H1 (cell line): ENCODE measurements at regions not wholly inside any gene's neighbourhood (a gene's known extent, or its start where the extent isn't known, plus 50 kb on each side); places are given as distances from the start of the nearest gene placed in this dataset.

Experiments
- CTCF ChIA-PET: fragments of 300-600 bp; sonication (Branson Sonifier 250); formaldehyde crosslinking; loops from one replicate; lab custom pipeline; 2021; ENCODE audit not compliant: partially characterized antibody; lab: Charles Lee
- POLR2A ChIA-PET: fragments of 300-600 bp; sonication (Branson Sonifier 250); formaldehyde crosslinking; loops from one replicate; lab custom pipeline; 2021; ENCODE audit warnings: inconsistent platforms; ENCODE audit not compliant: partially characterized antibody; lab: Charles Lee
- DNase-seq, 2 experiments: peaks; one replicate each; pipeline versions ENCODE4 v3.0.0 to v3.0.0-alpha.2; 2010 to 2022; ENCODE audit warnings: low spot score in 2 of 2, low read depth in 1 of 2, mixed read lengths in 1 of 2
- FAIRE-seq: peaks from 2 replicates; lab custom pipeline; 2011; peaks lifted over from hg19 to GRCh38; lab: Jason Lieb, UNC
- H2AFZ ChIP-seq: 2 replicates; pipeline ENCODE4 v1.8.1; 2012; ENCODE audit warnings: low read length, inconsistent platforms
- H2AK5ac ChIP-seq: 2 replicates; pipeline ENCODE4 v1.6.1; 2013; ENCODE audit warnings: low read depth, low read length
- H2BK120ac ChIP-seq: replicated peaks from 2 replicates; pipeline ENCODE3; 2013; ENCODE audit warnings: low read depth, low read length, inconsistent platforms
- H2BK12ac ChIP-seq: 2 replicates; pipeline ENCODE4 v1.6.1; 2013; ENCODE audit warnings: low read depth, low read length
- H2BK15ac ChIP-seq: 2 replicates; pipeline ENCODE4 v1.6.1; 2013; ENCODE audit warnings: low read length
- H2BK20ac ChIP-seq: 2 replicates; pipeline ENCODE4 v1.6.1; 2013; ENCODE audit warnings: low read length
- H2BK5ac ChIP-seq: 2 replicates; pipeline ENCODE4 v1.6.1; 2013; ENCODE audit warnings: low read depth, low read length
- H3K14ac ChIP-seq: 2 replicates; pipeline ENCODE4 v1.6.1; 2013; ENCODE audit warnings: inconsistent platforms; ENCODE audit not compliant: insufficient read length
- H3K18ac ChIP-seq: 2 replicates; pipeline ENCODE4 v1.6.1; 2013; ENCODE audit warnings: low read length; ENCODE audit errors: extremely low read depth
- H3K23ac ChIP-seq: 2 replicates; pipeline ENCODE4 v1.6.1; 2013; ENCODE audit warnings: inconsistent platforms; ENCODE audit not compliant: insufficient read length
- H3K23me2 ChIP-seq: 2 replicates; pipeline ENCODE4 v1.6.1; 2013; ENCODE audit warnings: low read depth, low read length
- H3K27ac ChIP-seq: 2 replicates; pipeline ENCODE4 v1.6.1; 2011; ENCODE audit warnings: low read depth, low read length, inconsistent platforms
- H3K27me3 ChIP-seq, 4 experiments: replicated peaks in 1 of 4; 1 replicate in 1 of 4; 2 replicates in 3 of 4; pipeline versions ENCODE4 v1.6.1 to v1.8.1; 2011 to 2013; ENCODE audit warnings: low read length in 3 of 4, mild to moderate bottlenecking in 3 of 4, inconsistent platforms in 2 of 4, mixed read lengths in 2 of 4, moderate library complexity in 1 of 4; ENCODE audit not compliant: control insufficient read depth in 3 of 4, insufficient read depth in 3 of 4; ENCODE audit errors: extremely low read depth in 1 of 4
- H3K36me3 ChIP-seq, 4 experiments: 2 replicates each; pipeline versions ENCODE4 v1.6.1 to v1.8.1; 2011 to 2013; ENCODE audit warnings: mild to moderate bottlenecking in 4 of 4, low read length in 3 of 4, moderate library complexity in 2 of 4, control low read depth in 1 of 4, inconsistent platforms in 1 of 4; ENCODE audit not compliant: insufficient read depth in 4 of 4, control insufficient read depth in 2 of 4
- H3K4ac ChIP-seq: replicated peaks from 2 replicates; pipeline ENCODE3; 2013; ENCODE audit warnings: low read length, low read depth, mixed read lengths, inconsistent platforms; ENCODE audit not compliant: insufficient read length
- H3K4me1 ChIP-seq, 4 experiments: replicated peaks in 1 of 4; 1 replicate in 1 of 4; 2 replicates in 3 of 4; pipeline versions ENCODE4 v1.6.1 to v1.8.1; 2011 to 2013; ENCODE audit warnings: low read length in 3 of 4, inconsistent platforms in 2 of 4, mixed read lengths in 1 of 4; ENCODE audit not compliant: insufficient read depth in 4 of 4, control insufficient read depth in 3 of 4
- H3K4me2 ChIP-seq, 2 experiments: 2 replicates each; pipeline versions ENCODE4 v1.6.1 to v1.8.1; 2011 to 2013; ENCODE audit warnings: low read depth in 2 of 2, low read length in 2 of 2, control low read depth in 1 of 2, inconsistent platforms in 1 of 2, mild to moderate bottlenecking in 1 of 2; ENCODE audit not compliant: insufficient read depth in 1 of 2
- H3K4me3 ChIP-seq, 4 experiments: fragments of 200-600, 300-600 bp in 1 of 4; sonication (generic), shearing (Covaris generic), sonication (Bioruptor Twin) in 1 of 4; 2 replicates each; pipeline versions ENCODE4 v1.5.1 to v1.8.1; 2011 to 2016; ENCODE audit warnings: low read length in 4 of 4, low read depth in 3 of 4, control low read depth in 2 of 4, inconsistent platforms in 2 of 4, mild to moderate bottlenecking in 2 of 4, mixed read lengths in 1 of 4, moderate library complexity in 1 of 4; ENCODE audit not compliant: insufficient read depth in 2 of 4; ENCODE audit errors: extremely low read depth in 1 of 4
- H3K56ac ChIP-seq: replicated peaks from 2 replicates; pipeline ENCODE3; 2013; ENCODE audit warnings: low read depth, mild to moderate bottlenecking, mixed read lengths, low read length, inconsistent platforms; ENCODE audit not compliant: insufficient read length
- H3K79me1 ChIP-seq: 2 replicates; pipeline ENCODE4 v1.6.1; 2013; ENCODE audit warnings: low read depth, low read length, control low read depth
- H3K79me2 ChIP-seq, 2 experiments: 2 replicates each; pipeline versions ENCODE4 v1.6.1 to v1.8.1; 2012 to 2013; ENCODE audit warnings: low read length in 2 of 2, mild to moderate bottlenecking in 2 of 2, inconsistent platforms in 1 of 2; ENCODE audit not compliant: insufficient read depth in 2 of 2, control insufficient read depth in 1 of 2
- H3K9ac ChIP-seq, 4 experiments: replicated peaks in 1 of 4; 1 replicate in 1 of 4; 2 replicates in 3 of 4; pipeline versions ENCODE4 v1.6.1 to v1.8.1; 2011 to 2013; ENCODE audit warnings: low read depth in 3 of 4, low read length in 3 of 4, control low read depth in 2 of 4, mild to moderate bottlenecking in 2 of 4, moderate library complexity in 2 of 4, inconsistent platforms in 1 of 4; ENCODE audit errors: extremely low read depth in 1 of 4
- H3K9me3 ChIP-seq, 2 experiments: 2 replicates each; pipeline versions ENCODE4 v1.6.1 to v1.8.1; 2012 to 2013; ENCODE audit warnings: mild to moderate bottlenecking in 2 of 2, moderate library complexity in 2 of 2, control low read depth in 1 of 2, inconsistent platforms in 1 of 2, low read depth in 1 of 2, low read length in 1 of 2, mixed read lengths in 1 of 2; ENCODE audit not compliant: insufficient read depth in 2 of 2
- H4K20me1 ChIP-seq, 2 experiments: replicated peaks in 1 of 2; 2 replicates each; pipeline versions ENCODE3 to v1.8.1; 2011 to 2013; ENCODE audit warnings: inconsistent platforms in 2 of 2, low read length in 2 of 2, mild to moderate bottlenecking in 1 of 2; ENCODE audit not compliant: insufficient read depth in 2 of 2, control insufficient read depth in 1 of 2
- H4K5ac ChIP-seq: 2 replicates; pipeline ENCODE4 v1.6.1; 2013; ENCODE audit warnings: low read length, low read depth, mixed read lengths, inconsistent platforms; ENCODE audit not compliant: insufficient read length
- H4K8ac ChIP-seq: 2 replicates; pipeline ENCODE4 v1.8.0; 2013; ENCODE audit warnings: mild to moderate bottlenecking, moderate library complexity, low read length, inconsistent platforms; ENCODE audit not compliant: insufficient read depth; ENCODE audit errors: extremely low read depth
- H4K91ac ChIP-seq: replicated peaks from 2 replicates; pipeline ENCODE3; 2013; ENCODE audit warnings: low read length, mixed read lengths, inconsistent platforms; ENCODE audit not compliant: insufficient read length
- ASH2L ChIP-seq: fragments of 200-600, 300-600 bp; sonication (generic); IDR thresholded peaks from one replicate; pipeline ENCODE4 v1.7.1; 2017; ENCODE audit warnings: low read length
- CREB1 ChIP-seq: IDR thresholded peaks from 2 replicates; pipeline ENCODE4 v1.6.1; 2012; ENCODE audit warnings: inconsistent platforms
- GTF2F1 ChIP-seq: IDR thresholded peaks from 2 replicates; pipeline ENCODE4 v1.6.1; 2012; ENCODE audit warnings: low read depth, low read length, improper control_type of control experiment, borderline replicate concordance
- HDAC2 ChIP-seq, 2 experiments: fragments of 300-600 bp in 1 of 2; sonication (generic) in 1 of 2; IDR thresholded peaks; 2 replicates each; pipeline ENCODE4 v1.6.1; 2011 to 2012; ENCODE audit warnings: low read depth in 2 of 2, low read length in 2 of 2, mild to moderate bottlenecking in 2 of 2, moderate library complexity in 2 of 2, borderline replicate concordance in 1 of 2, inconsistent platforms in 1 of 2
- KDM1A ChIP-seq: fragments of 200-600, 300-600 bp; sonication (generic); IDR thresholded peaks from 2 replicates; pipeline ENCODE4 v1.7.1; 2016; ENCODE audit warnings: mild to moderate bottlenecking, low read length, borderline replicate concordance
- KDM5A ChIP-seq: fragments of 200-600 bp; IDR thresholded peaks from 2 replicates; pipeline ENCODE4 v1.7.1; 2012; ENCODE audit warnings: mild to moderate bottlenecking, low read length, inconsistent platforms, mixed read lengths
- RBBP5 ChIP-seq: IDR thresholded peaks from 2 replicates; pipeline ENCODE4 v1.7.1; 2012; ENCODE audit warnings: low read depth, mild to moderate bottlenecking, inconsistent platforms, low read length, moderate library complexity, borderline replicate concordance
- SAP30 ChIP-seq: fragments of 300-600 bp; sonication (generic); IDR thresholded peaks from 2 replicates; pipeline ENCODE4 v1.7.1; 2012; ENCODE audit warnings: low read length, moderate library complexity, mild to moderate bottlenecking, inconsistent platforms; ENCODE audit not compliant: insufficient read depth, insufficient replicate concordance
- SIX5 ChIP-seq: IDR thresholded peaks from 2 replicates; pipeline ENCODE4 v1.6.1; 2011; ENCODE audit warnings: mild to moderate bottlenecking, low read depth, low read length
- SUZ12 ChIP-seq: fragments of 200-600 bp; sonication (generic); IDR thresholded peaks from 2 replicates; pipeline ENCODE4 v1.6.1; 2012; ENCODE audit warnings: mild to moderate bottlenecking, inconsistent platforms, low read length, moderate library complexity, mixed read lengths
- TAF7 ChIP-seq: optimal IDR thresholded peaks from 2 replicates; pipeline ENCODE3; 2011; ENCODE audit warnings: low read depth, mild to moderate bottlenecking, inconsistent platforms, low read length, moderate library complexity, borderline replicate concordance
- TCF12 ChIP-seq: IDR thresholded peaks from 2 replicates; pipeline ENCODE4 v1.6.1; 2011; ENCODE audit warnings: low read depth, mild to moderate bottlenecking, low read length
- YY1 ChIP-seq: IDR thresholded peaks from 2 replicates; pipeline ENCODE4 v1.6.1; 2011; ENCODE audit warnings: low read depth, mild to moderate bottlenecking, low read length
- WGBS, 2 experiments: shearing (Covaris generic) in 1 of 2; methylation state at CpG; one replicate each; pipeline versions ENCODE4 v1.1.6 to v1.1.7; 2013 to 2015; ENCODE audit warnings: low lambda C conversion rate in 2 of 2, mixed read lengths in 2 of 2, inconsistent platforms in 1 of 2, low coverage in 1 of 2, missing lambda C conversion rate in 1 of 2; ENCODE audit not compliant: insufficient replicate concordance in 2 of 2, insufficient coverage in 1 of 2, insufficient read length in 1 of 2; ENCODE audit errors: extremely low coverage in 1 of 2, missing lambda C conversion rate in 1 of 2; 5-methylcytosine and 5-hydroxymethylcytosine counted together
- TF ChIP-seq, protein P1 (sequence below): IDR thresholded peaks from 2 replicates; pipeline ENCODE4 v1.6.1; 2012; ENCODE audit warnings: inconsistent platforms

DNA sequence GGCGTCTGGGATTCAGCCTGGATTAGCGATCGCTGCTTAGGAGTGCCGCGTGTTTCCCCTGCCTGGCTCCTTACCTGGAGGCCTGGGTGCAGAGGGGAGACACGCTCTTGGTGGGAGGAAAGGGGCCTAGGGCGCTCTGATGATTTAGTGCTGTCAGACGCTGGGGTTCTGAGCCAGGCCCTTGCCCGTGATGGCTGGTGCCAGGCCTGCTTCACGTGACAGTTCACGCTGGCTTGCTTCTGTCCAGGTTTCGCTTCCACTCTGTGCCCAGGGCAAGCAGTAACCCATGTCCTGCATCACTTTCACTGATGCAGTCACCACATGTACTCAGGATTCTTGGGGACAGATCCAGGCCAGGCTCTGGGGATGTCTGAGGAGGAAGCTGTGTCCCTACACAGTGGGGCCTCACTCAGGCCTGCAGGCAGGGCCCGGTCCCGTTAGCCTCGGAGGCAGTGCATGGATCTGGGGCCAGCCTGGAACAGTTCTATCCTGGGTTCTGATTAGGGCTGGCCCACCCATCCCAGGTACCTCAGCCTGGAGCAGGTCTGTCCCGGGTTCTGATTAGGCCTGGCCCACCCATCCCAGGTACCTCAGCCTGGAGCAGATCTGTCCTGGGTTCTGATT is 1220.9 kb downstream of the BRD1 start:
- Histone ChIP-seq H4K91ac (no peak overlapping the region), H4K20me1 (peaks cover 0 to 10% of the 10 kb centered on the region in 2 experiments), H4K8ac (no peak overlapping the region), H3K4me3 (no peak overlapping the region), H3K56ac (no peak overlapping the region), H2BK120ac (no peak overlapping the region), H3K9ac (no peak overlapping the region), H3K23ac (no peak overlapping the region), H3K4me1 (peaks cover 0 to 3% (median 0%) of the 10 kb centered on the region in 4 experiments; a peak in 3 of 7 replicates), H2BK5ac (no peak overlapping the region), H2AK5ac (no peak overlapping the region), H3K36me3 (no peaks in the 10 kb centered on the region; a peak in 1 of 8 replicates), H3K79me2 (peaks cover 0 to 11% of the 10 kb centered on the region in 2 experiments; a peak in 2 of 4 replicates), H3K27ac (no peak overlapping the region), H2BK20ac (no peak overlapping the region), H3K79me1 (peaks cover 5% of the 10 kb centered on the region; the same call in 1 of the 2 replicates), H3K27me3 (no peaks in the 10 kb centered on the region; a peak in 1 of 7 replicates), H2BK15ac (no peak overlapping the region), H3K14ac (no peak overlapping the region), H3K9me3 (peaks cover 0 to 3% of the 10 kb centered on the region in 2 experiments; a peak in 1 of 4 replicates), H4K5ac (no peak overlapping the region), H3K18ac (no peak overlapping the region), H3K4me2 (no peak overlapping the region), H2BK12ac (no peak overlapping the region), H3K23me2 (peaks cover 7% of the 10 kb centered on the region), H2AFZ (no peak overlapping the region), H3K4ac (no peak overlapping the region)
- WGBS, 2 experiments: 90% methylated on average over 16 of the region's 16 CpGs; no CpG with 5 or more reads in 1 of the 2 experiments
- ChIA-PET CTCF (no interaction called here), POLR2A (no interaction called here)
- DNase-seq: no peak
- no peak for FAIRE-seq
- no peak for TF ChIP-seq ASH2L
- no peak for TF ChIP-seq SIX5
- TF ChIP-seq RBBP5: no peak
- TF ChIP-seq YY1: no peak
- TF ChIP-seq, protein P1, sequence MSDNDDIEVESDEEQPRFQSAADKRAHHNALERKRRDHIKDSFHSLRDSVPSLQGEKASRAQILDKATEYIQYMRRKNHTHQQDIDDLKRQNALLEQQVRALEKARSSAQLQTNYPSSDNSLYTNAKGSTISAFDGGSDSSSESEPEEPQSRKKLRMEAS: no peak
- TF ChIP-seq TAF7: no peak
- TF ChIP-seq GTF2F1: no peak
- no peak for TF ChIP-seq CREB1
- no peak for TF ChIP-seq SAP30
- no peak for TF ChIP-seq KDM1A
- TF ChIP-seq TCF12: no peak
- TF ChIP-seq HDAC2 (IDR thresholded peaks at IDR 0.05; ENCODE audit: borderline replicate concordance in 1 of 2, low read depth in 2 of 2, low read length in 2 of 2): no peak
- TF ChIP-seq SUZ12: no peak
- no peak for TF ChIP-seq KDM5A
